ENCODE measurements at regions not wholly inside any gene's neighbourhood (a gene's known extent, or its start where the extent isn't known, plus 50 kb on each side); places are given as distances from the start of the nearest gene placed in this dataset.
A peak's percentile ranks its signal among the peaks of the same experiment; 100 is the strongest.

DNA sequence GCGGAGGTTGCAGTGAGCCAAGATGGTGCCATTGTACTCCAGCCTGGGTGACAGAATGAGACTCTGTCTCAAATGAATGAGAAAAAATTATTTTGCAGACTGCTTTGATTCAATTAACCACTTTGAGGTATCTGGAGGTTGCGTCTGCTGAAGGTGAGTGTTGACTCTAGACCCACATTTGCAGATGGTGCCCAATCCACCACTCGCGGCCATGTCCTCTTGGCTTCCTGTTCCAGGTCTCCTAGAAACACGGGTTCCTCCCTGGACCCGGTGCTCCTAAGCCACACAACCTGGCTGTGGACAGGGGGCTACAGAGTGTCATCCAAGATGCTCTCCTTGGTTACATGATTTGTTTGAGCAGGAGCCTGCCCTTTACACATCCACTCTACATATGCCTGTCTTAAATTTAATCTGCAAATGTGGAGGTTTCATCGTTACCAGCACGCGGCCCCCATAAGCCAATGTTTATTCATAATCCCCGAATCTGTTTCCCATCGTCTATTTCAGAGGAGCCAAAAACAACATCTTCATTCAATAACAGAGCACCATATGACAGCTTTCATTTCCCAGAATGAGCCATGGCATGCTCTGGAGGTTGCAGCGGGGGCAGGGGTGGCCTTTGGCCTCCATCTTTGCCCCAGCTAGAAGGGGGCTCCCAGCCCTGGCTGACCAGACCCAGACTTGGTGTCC, 377.2 kb downstream of the CTTN start:
- DNase-seq = no peak

DNA sequence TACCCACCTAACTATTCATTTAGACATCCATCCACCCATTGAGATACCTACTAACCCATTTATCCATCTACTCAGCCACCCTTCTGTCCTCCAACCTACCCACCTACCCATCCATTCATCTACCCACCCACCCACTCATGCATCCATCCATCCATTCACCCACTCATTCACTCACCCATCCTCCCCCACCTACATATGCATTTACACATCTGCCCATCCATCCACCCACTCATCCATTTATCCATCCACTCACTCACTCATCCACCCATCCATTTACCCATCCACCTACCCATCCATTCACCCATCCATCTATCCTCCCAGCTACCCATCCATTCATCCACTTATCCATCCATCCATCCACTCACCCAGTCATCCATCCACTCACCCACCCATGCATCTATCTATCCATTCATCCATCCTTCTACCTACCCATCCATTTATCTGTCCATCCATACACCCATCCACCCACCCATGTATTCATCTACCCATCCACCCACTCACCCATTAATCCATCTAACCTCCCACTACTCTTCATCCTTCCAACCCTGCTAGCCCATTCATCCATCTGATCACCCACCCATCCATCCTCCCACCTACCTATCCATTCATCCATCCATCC, 378.7 kb downstream of the CTTN start:
- no peak for DNase-seq

DNA sequence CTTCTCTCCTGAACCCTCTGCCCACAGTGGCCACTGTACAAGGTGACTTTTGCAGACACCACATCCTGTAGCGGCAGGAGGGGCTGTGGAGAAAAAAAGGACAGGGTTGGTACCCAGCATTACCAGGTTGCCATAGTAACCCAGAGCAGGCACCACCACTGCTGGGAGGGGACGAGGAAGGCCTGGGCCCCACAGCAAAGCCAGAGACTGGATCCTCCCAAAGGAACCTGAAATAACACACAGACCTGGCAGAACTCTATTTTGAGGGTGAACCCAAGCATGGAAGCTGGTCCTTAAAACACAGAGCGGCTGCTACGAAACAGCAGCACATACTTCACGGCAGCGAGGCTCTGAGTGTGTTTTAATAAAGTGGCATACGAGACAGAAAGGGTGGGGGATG, 380.6 kb downstream of the CTTN start:
- peak; percentile 33 to 79 (median 63) for DNase-seq

DNA sequence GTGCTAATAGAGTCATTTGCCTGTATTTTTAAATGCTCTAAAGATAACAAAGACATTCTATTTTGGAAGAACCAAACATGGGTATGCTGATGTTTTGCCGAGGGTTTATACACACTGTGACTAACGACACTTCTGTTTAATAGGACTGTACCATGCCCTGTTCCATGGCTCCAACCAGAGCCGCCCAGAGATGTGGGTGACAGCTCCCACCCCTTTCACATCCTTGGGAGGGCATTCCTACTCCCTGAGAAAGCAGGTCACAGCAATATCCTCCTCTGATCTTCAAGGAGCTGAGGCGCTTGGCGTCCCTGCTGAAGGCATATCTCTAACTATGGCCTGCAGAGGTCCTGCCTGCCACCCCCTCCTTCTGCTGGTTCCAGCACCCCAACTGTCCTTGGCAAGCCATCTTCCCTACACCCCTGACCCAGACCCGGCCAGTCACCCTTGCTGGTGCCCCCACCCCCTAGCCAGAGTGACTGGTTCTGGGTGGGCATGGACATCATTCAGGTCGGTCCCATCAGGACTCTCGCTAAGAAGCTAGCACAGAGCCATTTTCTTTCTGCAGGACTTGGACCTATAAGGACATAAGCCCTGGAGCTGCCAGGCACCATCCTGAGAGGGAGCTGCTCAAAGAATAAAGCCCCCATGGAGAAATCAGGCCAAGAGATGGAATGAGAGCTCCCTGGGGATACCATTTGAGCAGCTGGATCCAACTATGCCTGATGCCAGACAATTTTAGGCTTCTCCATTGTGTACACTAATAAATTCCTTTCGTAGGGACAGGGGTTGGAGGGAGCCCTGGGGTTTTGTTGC, 381.3 kb downstream of the CTTN start:
- DNase-seq = no peak

DNA sequence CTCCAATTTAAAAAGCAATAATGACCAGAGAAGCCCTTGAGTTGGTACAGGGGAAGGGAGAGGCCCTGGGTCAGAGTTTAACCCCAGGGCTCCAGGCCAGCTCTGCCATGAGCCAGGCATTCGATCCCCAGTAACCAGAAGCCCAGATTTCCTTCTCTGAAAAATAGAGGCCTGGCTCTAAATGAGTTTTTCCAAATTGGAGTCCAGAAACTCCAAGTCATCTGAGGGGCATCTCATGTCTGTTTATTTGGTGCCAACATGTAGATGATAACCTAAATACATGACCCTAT, 381.9 kb downstream of the CTTN start:
- DNase-seq = no peak

DNA sequence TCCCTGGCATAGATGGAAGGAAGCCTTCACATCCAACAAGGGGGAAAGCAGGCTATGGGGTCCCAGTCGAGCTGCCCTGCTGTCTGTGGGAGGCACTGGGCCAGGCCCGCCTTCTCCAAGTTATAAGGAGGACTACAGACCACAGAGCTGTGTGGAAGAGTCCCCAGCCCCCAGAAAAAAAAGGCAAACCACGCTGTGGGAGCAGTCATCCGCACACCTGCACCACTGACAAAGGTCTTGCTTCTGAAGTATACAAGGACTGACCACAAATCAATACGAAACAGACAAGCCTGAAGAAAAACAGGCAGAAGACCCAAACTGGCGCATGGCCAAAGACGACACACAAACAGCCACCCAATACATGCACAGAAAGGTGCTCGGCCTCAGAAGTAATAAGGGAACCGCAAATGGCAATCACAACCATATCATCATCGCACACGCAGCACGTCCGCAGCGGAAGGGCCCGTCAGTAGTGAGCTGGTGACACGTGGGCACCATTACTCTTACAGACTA, 384.1 kb downstream of the CTTN start:
- peak in 1 of 3 experiments; percentile 89 for DNase-seq

DNA sequence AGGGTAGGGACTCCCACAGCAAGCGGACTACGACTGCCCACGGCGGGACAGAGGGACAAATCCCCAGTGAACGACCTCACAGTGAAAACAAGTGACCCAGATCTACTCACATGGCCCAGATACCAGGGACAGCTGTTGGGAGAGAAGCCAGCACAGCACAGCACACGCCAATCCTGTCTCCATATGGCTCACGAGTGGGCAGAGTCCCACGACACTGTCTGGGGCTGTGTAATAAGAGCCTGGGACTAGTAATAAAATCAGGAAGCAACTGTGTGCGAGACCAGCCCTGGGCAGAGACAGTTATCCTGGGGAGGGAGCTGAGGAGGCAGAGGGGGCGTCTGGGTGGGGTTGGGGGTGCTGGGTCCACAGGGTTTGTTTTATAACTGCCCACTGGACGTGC, 385.0 kb downstream of the CTTN start:
- no peak for DNase-seq

DNA sequence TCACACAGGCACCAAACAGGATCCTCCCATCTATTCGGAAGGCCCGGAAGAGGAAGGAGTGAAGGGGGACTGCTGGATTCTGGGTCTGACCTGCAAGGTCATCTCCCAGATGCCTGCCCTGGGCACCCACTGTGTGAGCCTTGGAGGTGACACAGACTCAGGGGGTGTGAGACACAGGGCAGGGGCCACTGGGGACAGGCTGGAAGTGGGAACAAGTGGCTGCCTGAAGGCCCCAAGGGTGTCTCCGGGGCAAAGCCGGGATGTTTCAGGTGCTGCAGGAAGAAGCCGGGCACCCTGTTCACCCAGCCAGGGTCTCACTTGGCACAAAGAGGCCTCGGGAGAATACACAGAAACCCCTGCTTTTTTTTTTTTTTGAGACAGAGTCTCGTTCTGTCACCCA, 385.5 kb downstream of the CTTN start:
- DNase-seq = no peak

DNA sequence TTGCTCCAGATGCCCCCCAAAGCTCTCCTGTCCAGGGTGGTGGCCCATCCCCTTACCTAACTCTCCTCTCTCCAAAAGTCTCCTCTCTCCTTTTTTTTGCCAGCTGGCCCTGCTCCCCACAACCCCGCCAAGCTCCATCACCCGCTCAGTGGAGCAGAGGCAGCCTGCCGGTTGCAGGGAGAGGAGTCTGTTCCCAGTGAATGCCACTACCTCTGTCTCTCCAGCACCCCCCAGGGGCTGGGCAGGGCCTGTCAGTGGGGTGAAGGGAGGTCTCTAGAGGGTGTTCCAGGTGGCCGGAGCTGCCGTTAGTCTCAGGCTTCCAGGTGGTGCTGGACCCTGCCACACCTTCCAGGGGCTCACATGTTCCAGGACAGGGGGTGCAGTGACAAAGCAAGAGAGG, 387.0 kb downstream of the CTTN start:
- no peak for DNase-seq

DNA sequence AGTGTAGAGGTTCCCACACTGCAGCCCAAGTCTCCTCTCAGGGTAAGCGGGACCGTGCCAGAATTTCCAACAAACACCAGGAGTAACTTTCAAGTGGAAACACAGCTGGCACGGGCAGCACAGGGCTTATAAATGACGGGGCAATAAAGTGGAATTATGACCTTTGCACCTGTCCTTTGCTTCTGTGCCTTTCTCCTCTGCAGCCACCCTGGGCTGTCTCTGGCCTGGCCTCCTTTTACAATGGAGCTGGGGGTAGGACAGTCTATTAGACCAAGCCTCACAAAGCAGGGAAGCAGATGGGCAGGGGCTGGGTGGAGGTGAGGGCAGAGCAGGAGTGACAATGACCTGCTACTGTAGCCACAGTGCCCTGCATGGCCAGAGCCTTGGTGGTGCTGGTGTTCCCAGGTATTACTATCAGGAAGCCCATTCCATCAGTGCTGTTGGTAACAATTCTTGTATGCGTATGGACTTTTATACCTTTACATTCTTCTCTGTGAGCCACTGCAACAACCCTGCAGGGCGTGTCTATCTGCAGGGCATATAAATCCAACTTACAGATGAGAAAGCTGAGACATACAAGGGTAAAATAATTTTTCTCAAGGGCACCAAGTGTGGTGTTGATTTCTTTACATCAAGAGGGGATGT, 387.8 kb downstream of the CTTN start:
- DNase-seq = no peak

DNA sequence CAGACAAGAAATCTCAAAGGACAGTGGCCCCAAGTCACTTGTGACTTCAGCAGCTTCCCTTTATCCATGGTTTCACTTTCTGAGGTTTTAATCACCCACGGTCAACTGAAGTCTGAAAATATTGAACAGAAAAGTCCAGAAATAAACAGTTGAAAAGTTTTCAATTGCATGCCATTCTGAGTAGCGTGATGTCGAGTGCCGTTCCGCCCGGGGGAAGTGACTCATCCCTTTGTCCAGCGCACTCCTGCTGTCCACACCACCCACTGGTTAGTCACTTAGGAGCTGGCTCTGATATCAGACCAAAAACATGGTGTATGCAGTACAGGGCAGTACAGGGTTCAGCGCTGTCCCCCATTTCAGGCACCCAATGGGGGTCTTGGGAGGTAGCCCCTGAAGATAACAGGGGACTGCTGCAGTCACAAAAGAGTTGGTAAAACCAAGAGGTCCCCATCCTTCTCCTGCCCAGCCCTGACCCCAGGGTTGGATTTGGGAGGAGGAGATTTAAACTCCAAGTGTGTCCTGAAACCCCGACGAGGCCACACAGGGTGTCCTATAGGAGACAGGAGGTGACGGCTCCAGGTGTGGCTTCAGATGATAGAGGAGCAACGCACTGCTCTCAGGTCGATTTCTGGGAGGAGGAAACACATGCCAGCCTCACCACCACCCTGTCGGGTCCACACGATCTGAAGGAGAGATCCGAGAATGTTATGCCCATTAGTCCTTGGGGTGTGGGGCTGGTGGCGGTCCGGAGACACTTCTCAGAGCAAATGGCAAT, 390.1 kb downstream of the CTTN start:
- no peak for DNase-seq

DNA sequence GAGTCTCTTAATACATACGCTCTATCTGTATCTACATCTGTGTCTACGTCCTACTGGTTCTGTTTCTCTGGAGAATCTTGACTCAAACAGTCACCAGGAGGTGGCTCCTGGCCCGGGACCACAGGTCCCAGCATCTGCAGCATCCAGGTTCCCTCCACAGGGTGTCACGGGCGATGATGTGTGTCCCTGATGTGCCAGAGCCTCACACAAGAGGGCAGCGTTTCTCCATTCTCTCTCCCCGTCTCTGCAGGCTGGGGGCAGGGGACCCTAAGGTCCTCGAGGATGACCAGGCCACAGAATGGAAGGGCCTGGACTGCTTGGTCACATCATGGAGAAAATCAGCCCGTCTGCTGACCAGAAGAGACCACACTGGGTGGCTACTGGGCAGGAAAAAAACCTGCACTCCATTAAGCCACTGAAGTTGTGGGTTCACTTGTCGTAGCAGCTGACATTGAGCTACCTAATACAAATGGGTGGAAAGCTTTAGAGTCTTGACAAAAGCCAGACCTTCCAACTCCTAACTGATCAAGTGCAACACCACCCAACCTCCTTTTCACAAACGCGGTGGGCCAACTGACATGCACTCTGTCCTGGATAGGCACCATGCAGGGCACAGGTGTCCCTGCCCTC, 392.5 kb downstream of the CTTN start:
- DNase-seq = peak in 1 of 3 experiments; percentile 13

DNA sequence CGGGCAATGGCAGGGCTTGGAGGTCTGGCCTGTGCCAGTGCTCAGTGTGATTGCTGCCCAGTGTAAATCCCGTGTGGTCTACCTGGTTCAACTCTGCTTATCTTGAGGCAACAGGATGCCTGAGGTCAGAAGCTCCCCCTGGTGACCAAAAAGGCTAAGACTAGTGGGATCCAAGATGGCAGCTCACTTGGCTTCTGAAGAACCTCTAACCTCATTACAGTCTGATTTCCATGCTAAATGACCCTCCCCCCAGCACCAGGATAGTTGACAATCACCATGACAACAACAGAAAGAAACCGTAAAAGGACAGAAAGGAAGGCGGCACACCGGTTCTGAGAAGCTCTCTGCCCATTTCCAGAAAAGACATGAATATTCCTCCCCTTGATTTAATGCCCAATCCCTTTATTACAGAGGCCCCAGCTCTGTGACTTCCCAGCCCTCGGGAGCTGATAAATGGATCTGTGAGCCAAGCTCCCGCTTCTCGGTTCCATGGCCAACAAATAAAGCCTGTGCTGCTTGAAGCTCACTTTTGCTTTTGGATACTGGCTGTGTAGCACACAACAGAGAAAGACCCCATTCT, 398.4 kb downstream of the CTTN start:
- no peak for DNase-seq

DNA sequence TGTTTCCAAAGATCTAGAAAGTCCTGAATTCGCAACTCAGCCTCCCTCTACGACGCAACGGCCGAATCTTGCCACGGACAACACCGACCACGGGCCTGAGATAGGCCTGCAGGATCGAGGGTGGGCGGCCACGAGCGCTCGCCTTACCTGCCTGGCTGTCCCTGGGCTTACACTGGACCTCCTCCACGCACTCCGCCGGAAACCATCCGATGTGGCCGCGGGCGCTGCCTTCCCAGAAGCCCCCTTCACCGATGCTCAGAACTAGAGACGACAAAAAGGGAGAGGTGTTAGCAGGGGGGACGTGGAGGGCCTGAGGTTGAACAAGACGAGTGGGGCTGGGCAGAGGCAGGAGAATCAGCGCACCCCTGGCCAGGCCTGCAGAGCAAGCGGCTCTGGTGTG, 400.0 kb downstream of the CTTN start:
- DNase-seq = no peak

DNA sequence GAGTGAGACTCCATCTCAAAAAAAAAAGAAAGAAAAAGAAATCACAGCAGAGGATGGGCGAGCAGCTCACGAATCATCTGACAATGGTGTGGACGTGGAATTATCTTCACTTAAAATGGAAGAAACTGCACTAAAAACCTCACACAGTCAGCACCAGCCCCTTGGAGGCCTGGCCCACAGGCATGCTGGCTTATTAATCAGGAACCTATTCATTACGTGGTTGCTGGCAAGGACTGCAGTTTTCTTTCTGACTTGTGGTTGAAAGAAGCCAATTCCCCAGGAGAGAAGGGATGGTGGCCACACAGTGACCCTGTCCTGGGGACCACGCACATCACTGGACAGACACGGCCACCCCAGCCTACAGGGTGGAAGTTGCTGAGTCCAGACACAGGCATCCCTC, 401.1 kb downstream of the CTTN start:
- DNase-seq = no peak

DNA sequence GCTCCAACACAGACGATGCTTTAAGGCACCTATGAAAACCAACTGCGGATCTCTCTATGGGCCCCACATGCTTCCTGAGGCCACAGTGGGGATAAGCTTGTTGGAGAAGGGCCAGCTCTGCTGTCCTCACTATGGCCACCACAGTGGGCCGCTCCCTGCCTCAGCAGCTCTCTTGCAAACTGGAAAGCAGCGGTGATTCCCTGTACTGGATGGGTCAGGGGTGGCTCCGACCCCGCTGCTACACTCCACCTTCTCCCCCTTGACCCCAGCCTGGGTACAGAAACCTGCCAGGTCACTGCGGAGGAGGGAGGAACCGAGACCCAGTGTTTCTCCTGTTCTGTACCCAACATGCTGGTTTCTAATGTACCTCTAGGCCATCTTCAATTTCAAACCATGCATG, 403.9 kb downstream of the CTTN start:
- DNase-seq = no peak

DNA sequence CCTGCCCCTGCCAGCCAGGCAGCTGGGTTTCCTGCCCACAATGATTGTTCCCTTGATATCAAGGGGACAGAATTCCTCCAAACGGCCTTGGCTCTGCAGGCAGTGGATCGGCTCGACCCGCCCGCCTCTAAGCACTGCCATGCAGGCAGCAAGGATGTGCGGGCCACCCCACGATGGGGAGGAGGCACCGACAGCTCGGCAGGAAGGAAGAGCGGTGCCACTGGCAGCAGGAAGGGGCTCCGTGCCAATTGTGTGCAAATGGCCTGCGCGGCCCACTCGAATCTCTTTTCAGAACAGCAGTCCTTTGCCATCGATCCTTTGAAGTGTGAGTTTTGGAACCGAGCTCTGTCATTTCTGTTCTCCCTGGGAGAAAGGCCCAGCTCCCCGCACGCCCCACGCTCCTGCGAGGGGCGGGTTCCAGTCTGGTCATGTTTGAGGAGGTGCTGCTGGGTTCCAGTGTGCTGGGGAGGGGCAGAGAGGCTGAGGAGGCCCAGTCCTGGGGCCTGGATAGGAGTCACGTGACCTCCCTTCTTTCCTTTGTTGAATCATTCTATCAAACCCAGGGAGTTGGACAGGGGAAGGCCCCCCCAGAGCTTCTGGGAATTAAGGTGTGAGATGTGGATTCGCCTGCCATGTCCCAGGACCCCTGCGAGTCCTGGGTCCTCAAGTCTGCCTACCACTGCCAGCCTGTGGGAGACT, 406.0 kb downstream of the CTTN start:
- no peak for DNase-seq

DNA sequence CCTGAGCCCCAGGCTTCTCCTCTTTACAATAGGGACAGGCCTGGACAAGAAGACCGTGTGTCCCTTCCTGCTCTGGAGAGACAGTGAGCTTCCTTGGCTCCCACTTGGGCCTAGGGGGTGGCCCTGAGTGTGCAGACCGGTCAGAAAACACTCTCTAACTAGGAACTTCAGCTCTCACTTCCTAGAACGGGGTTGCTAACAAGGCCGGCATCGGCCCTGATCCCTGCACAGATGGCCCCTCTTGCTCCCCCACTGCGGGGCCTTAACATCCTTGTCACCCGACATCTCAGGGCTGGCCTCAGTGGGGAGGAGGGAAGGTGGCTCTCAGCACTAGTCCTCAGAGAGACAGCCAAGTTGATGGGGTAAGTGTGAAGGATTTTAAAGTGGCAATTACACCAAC, 406.9 kb downstream of the CTTN start:
- DNase-seq = no peak

DNA sequence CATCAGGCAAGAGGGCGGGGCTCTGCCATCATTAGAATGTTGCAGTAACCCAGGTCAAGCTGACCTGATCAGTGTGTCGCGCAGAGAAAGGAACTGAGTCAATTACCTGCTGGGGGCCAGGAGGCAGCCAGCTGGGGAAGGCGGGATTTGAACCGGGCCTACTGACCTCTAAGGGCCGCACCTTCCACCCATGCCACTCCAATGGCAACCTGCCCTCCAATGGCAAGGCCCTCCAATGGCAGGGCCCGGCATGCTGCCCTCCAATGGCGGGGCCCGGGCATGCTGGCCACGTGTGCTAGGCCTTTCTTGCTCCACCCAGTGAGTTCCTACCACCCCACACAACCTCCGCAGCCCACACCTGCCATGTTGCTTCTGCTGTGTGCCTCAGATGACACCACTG, 407.6 kb downstream of the CTTN start:
- DNase-seq = no peak

DNA sequence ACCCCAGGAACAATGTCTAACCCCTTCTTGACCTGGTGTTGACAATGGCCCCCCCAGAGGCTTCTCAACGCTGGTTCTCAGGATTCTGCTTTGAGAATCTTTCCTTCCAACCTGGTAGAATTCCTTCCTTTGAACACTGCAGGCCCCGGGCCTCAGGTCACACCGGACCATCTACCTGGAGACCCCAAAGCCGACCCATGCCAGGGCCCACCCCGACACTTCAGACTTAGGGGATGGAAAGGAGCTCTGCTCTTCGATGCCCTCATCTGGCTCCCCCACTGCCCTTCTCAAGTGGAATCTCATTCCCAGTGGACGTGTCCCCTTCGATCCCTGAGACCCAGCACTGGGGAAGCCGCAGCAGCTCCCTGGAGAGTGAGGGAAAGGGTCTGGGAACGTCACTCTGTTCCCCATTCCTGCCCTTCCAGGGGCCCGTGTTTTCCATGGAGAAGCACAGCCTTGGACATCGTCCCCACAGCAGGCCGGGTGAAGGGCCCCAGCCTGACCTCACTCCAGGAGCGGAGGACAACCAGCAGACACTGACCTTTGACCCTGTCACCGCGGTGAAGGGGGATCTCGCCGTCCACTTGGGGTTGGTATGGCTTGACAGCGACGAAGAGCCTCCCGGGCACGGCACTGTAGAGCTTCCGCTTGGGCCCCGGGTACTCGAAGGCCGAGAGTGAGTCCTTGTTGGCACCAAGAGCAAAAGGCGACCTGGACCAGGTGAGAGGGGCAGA, 408.3 kb downstream of the CTTN start:
- no peak for DNase-seq

DNA sequence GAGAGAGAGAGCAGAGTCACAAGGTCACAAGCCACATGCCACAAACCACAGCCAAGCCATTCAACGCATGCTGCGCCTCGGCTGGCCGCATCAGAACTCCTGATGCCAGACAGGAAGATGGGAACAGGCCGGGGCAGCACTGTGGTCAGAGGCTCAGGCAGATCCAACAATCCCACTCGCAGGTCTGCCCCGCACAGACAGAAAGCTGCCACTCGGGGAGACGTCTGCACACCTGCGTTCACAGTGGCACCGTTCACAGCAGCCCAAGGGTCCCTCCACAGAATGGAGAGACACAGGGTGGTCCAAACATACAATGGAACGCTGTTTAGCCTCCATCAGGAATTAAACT, 408.8 kb downstream of the CTTN start:
- DNase-seq = no peak
